ENCODE measurements at regions not wholly inside any gene's neighbourhood (a gene's known extent, or its start where the extent isn't known, plus 50 kb on each side); places are given as distances from the start of the nearest gene placed in this dataset.

DNA sequence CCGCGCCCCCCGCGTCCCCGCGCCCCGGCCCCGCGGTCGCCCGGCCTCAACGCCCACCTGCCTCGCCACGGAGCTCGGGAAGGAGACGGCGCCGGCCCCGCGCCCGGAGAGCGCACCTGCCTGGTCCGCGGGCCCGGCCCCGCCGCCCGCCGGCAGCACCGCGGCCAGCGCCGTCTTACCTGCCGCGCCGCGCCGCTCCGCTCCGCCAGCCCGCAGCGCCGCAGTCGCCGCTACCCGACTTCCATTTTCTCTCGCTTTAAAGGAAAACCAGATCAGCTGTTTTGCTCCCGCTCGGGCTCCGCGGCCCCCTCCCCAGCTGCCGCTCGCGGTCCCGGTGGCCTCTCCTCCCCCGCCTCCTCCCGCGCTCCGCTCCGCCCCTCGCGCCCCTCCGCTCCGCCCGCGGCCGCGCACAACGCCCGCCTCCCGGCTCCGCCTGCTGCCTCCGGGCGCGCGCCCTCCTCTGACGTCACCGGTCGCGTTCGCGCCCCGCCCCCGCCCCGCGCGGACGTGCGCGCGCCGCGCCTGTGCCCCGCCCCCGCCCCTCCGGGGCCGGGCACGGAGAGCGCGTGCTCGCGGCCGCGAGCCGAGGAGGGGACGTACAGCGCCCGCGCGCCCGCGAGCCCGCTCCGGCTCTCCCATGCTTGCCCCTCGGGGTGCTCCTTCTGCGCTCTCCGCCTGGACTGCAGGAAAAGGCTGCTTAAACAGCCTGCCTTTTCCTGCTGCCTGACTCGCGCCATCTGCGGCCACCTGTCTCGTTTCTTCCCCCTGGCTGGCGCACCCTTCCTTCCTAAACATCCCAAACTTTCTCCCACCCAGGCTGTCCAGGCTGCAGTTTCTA lies 159.8 kb upstream of the CHRNA7 start, which contains the start of gene OTUD7A:
TSS of gene OTUD7A (minus strand) at position 346 of the 838 bp plus-strand sequence.
- DNase-seq (ENCODE audit: low read depth in 2 of 2), result peak; percentile 69 to 73

DNA sequence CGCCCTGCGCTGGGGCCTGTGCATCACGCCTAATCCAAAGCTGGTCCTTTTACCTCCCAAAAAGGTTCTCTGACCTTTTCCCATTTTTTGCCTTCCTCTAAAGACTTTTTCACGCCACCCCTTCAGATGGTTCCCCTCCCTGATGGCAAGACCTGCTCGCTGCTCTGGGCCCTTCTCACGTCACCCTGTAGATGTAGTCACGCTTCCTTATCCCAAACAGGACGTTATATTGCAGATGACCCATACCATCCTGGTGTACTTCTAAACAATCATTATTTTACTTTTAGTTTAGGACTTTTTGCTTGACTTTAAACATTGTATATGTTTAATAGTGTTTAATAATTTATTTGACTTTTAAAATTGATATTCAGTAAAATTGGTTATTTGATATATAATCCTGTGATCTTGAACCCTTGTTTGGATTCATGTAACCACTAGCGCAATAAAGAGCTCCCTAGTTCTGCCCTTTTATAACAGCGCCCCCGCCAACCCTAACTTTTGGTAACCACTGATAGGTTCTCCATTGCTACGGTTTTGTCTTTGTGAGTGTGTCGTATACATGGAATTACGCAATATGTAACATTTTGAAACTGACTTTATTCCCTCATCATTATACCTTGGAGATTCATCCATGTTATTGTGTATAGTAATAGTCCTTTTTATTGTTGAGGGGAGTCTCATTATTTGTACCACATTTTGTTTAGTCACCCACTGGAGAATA lies 159.0 kb upstream of the CHRNA7 start:
- DNase-seq (ENCODE audit: low read depth in 2 of 2), result no peak

DNA sequence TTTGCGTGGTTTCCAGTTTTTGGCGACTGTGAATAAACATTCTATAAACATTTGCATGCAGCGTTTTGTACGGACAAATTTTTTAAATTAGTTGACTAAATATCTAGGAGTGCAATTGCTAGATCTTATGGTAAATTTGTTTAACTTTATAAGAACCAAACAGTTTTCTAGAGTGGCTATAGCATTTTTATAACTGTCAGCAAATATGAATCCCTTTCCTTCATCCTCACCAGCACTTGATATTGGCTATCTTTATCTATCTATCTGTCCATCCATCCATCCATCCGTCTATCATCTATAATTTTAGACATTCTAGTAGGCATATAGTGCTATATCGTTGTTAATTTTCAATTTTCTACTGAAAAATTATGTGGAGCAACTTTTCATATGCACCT lies 158.4 kb upstream of the CHRNA7 start:
- DNase-seq (ENCODE audit: low read depth in 2 of 2), result no peak

DNA sequence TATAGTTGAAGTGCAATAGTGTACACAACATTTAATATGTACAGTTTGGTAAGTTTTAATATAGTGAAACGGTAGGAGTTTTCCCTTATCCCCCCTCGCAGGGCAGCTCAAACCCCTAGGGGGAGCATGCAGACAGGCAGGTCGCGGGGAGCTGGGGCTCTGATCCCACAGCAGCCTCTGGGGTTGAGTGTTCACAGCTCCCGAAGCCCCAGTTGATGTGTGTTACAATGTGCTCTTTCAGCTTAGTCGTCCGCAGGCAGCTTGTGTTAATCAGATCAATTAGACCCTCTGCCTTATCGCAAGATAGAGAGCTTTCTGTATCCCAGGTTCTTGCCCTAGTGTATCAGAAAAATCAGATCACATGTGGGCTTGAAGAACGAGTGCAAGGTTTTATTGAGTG lies 143.1 kb upstream of the CHRNA7 start:
- no peak for DNase-seq (ENCODE audit: low read depth in 2 of 2)

DNA sequence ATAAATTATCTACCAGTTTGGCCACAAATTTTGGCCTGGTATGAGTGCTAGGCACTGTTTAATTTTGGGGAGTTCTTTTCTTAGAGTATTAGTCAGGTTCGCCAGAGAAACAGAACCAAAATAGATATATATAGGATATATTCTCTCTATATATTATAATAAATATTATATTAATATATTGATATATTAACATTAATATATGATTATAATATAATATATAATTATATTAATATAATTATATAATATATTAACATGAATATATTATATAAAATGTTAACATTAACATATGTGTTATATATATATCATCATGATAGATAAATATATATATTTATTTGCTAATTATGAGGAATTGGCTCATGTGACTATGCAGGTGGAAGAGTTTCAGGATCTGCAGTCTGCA lies 137.8 kb upstream of the CHRNA7 start:
- DNase-seq (ENCODE audit: low read depth in 2 of 2), result no peak

DNA sequence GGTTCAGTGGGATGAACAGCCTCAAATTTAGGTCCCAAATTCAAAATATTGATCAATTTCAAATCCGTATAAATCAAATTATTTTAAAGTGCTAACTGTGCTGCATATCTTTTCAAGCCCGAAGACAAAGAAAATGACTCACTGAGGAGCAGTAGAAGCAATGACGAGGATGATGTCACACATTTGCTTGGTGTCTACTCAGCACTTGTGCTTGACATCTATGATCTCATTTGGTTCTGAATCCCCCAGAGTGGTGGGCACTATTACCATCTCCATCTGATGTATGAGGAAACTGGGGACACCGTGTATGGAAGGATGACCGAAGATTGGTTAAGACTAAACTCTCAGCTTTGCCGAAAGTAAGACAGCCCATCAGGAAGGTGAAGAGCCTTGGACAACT lies 136.5 kb upstream of the CHRNA7 start:
- DNase-seq (ENCODE audit: low read depth in 2 of 2), result no peak

DNA sequence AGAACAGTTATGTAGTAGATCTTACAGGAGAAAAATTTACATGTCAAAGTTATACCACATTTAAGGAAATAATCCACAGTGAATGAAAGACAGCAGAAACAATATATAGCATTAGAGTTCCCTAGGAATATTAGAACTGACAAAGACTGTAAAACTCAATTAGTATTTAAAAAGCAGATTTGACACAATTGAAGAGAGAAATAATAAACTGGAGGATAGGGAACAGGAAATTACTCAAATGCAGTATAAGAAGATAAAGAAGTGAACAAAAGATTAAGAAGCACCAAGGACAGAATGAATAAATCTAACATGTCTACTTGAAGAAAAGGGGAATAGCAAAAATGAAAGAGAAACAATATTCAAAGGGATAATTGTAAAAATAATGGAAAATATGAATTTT lies 132.6 kb upstream of the CHRNA7 start:
- DNase-seq (ENCODE audit: low read depth in 2 of 2), result no peak

DNA sequence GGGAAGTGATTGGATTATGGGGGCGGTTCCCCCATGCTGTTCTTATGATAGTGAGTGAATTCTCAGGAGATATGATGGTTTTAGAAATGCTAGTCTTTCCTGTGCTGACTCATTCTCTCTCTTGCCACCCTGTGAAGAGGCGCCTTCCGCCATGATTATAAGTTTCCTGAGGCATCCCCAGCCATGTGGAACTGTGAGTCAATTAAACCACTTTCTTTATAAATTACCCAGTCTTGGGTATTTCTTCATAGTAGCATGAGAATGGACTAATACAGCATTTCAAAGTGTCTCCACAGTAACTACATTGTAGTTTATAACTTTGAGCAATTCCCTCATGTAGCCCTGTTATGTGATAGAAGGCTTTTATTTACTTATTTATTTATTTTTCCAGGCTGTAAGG lies 128.8 kb upstream of the CHRNA7 start:
- no peak for DNase-seq (ENCODE audit: low read depth in 2 of 2)

DNA sequence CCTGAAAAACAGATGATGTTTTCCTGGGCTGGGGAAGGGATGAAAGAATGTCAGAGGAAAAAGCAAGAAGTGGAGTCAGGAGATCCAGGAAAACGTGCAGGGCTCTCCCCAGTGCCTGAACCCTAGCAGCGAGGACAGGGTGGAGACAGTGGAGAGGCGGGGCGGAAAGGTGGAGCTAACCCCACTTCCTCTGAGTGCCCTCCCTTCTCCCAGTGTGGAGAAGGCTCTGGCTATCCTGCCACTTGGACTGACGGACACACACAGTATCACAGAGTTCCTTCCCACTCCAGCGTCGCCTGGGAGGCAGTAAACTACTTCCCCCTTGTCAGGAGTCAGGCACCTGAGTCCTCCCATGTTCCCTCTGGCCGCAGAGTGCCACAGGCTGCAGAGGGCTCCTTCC lies 125.3 kb upstream of the CHRNA7 start:
- DNase-seq (ENCODE audit: low read depth in 2 of 2), result no peak

DNA sequence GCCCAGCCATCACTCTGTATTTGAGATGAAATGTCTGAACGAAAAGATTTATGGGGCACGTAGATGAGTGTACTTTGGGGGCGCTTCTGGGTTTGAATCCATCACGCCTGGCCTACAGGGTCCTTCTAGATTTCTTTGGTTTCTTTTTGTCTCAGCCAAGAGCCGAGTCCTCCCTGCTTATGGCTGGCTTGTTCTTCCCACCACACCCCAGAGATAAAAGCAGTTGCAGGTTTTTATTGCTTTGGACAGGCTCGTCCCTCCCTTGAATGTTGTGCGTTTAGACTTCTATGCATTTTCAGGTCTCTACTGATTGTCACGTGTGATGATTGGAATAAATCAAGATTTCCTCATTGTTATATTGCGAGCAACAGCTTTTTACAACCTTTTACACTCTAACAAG lies 104.8 kb upstream of the CHRNA7 start:
- DNase-seq (ENCODE audit: low read depth in 2 of 2), result no peak

DNA sequence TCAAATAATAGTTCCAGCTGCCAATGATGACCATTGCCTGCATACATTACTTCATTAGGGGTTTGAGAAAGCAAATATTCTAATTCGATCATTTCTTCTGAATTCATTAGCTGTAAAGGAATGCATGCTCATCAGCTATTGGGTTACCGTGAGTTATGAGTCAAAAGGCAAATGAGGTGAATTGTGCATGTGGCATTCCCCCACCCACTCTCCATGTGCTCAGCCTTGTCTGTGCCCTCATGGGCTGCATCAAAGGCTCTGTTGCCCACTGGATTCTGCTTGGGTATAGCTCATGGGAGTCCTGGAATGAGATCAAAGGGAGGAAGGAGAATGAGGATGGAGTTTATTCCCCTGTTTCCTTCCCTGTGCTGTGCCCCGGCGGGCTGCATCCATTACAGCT lies 99.3 kb upstream of the CHRNA7 start:
- peak in 1 of 2 donors; percentile 6 for DNase-seq (ENCODE audit: low read depth in 2 of 2)

DNA sequence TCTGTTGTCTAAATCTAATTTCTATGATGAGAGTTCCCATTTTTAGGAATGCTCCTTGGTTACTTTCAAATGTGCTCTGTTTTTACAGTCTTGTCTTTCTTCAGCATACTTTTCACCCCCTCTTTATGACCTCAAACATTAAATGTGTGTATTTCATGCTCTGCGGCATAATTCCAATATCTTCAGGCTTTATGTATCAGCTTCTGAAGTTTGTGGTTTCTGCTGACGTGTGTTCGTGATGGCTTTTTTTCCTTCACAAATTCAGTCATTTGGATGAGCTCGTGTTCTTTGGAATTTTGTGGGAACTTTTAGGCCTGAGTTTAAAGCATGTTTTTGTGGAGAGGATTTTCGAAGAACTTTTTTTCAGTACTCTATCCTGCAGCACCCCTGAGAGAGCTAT lies 97.7 kb upstream of the CHRNA7 start:
- DNase-seq (ENCODE audit: low read depth in 2 of 2), result no peak

DNA sequence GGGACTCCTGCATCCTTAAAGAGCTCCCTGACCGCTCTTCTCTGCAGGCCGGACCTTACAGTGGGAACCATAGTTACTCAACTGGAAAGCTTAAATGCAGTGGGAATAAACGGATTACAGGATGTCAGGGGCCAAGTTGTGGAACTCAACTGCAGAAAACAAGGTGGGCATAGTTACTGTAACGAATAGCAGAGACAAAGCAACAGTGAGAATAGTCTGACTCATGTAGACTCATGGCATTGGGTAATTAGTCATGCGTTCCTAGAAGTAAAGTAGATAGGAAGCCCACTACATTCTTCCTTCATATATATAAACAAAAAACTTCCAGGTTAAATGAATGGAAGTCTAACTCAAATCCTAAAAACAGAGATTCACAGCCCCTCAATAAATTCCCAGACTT lies 95.5 kb upstream of the CHRNA7 start:
- no peak for DNase-seq (ENCODE audit: low read depth in 2 of 2)

DNA sequence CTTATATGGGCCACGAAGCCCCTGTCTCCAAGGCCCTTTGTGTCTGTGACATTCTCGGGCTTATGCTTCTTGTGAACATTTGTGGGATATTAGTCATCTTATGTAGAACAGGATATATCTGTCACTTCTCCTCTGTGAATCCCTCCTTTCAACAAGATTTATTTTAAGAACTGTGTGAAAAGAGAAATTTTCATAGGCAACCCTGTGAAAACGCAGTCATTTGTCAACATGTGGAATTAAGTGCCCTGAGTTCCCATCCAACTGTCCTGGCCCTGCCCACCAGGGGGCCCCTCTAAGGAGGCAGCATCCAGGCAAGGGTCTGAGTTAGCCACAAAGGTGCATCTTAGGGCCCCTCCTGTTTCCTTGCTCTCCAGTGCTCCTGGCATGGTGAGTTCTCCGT lies 76.8 kb upstream of the CHRNA7 start:
- no peak for DNase-seq (ENCODE audit: low read depth in 2 of 2)

DNA sequence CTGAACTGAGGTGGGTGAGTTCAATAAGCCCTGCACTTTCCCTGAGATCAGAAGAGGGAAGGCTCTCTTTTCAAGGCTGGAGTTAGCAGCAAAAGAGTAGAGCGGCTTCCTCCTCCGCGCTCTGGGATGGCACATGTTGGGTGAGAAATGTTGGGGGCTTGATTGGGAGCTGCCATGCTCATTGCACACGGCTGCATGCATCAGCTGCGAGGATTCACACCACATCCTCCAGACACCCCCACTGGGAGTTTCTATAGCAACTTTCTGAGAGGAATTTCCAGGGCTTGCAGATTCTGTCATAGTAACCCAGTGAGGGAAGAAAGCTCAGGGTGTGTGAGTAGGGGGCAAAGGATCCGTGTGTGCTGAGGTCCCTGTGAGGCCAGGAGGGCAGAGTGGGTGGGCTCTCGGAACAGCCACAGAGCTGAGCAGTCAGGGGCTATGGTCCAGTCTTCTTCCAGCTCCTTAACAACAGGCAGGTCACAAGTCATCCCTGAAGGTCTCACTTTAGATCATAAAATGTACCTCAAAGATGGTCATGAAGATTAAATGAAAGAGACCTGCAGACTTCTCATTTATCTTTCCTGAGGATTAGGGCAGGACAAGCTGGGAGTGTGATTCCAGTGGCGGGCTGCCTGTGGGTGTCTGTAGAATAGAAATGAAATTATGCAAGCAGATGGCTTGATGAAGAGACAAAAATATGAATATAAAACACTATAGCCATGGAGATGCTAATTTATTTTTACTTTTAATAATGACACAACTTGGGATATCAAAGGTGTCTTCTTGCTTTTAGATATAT lies 75.7 kb upstream of the CHRNA7 start:
- no peak for DNase-seq (ENCODE audit: low read depth in 2 of 2)

DNA sequence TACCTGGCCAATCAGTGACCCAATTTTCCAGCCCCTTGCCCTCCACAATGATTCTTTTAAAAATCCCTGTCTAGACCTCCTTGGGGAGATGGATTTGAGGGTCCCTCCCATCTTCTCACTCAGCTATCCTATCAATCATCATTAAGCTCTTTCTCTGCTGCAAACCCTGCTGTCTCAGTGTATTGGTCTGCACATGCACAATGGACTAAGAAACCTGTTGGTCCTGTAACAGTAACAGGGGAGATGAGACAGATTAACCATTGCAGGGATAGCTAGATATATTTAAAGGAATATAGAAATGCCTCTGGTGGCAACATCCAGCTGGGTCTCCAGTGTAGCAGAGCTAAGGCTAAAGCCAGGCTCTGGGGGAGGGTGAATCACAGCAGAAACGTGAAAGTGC lies 74.6 kb upstream of the CHRNA7 start:
- DNase-seq (ENCODE audit: low read depth in 2 of 2), result no peak

DNA sequence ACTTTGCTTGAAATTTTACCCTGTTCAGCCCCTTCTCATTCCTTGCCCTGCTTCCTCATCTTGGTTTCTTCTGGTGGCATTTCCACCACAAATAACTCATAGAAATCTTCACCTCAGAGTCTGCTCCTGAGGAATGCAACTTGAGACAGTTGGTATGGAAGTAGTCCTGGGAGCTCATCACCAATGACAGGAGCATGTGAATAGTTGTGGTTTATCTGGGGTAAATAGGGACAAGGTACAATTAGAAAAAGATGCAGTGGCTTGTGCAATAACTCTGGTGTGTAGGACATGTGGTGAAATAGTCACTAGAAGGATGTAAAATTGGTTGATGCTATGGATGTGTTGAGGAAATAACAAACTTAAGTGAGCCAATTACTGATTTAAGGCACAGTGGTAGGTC lies 72.7 kb upstream of the CHRNA7 start:
- DNase-seq (ENCODE audit: low read depth in 2 of 2), result no peak

DNA sequence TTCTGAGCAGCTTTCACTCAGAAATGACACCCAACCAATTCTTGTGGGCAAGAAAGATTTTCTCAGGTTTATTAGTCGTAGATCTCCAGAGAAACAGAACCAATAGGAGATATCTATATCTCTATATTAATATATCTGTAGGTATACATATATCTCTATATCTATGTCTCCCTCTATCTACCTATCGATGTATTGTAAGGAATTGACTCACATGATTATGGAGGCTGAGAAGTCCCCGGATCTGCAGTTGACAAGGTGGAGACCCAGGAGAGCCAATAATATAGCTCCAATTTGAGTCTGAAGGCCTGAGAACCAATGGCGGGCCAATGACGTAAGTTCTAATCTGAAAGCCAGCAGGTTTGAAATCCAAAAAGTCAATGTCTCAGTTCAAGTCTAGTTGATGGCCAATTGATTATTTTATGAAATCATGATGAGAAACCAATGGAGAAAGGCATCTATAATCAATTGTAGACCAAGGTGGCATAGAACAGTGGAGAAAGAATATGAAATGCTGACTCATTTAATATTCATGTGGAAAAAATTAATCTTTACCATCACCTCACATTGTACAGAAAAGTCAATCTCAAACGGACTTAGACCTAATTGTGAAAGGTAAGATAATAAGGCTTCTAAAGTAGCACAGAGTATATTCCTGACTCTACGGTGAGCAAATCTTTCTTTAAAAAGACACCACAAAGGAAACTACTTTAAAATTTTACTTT lies 65.6 kb upstream of the CHRNA7 start:
- DNase-seq (ENCODE audit: low read depth in 2 of 2), result no peak

DNA sequence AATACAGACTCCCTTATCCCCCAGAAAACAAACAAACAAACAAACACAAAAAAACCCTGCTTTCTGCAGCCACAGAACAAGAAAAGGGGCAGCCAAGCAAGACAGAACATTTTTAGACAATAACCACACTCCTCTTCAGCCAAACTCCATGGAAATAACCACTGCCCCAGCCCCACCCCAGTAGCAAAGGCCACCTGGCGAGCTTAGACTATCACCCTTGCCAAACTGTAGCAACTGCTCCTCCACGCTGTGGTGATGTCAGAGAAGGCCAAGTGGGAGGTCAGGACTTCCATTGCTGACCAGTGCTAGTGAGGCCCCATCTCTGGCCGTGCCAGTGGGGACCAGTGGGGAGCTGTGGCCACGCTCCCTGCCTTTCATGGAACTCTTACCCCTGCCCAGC lies 60.3 kb upstream of the CHRNA7 start:
- no peak for DNase-seq (ENCODE audit: low read depth in 2 of 2)

DNA sequence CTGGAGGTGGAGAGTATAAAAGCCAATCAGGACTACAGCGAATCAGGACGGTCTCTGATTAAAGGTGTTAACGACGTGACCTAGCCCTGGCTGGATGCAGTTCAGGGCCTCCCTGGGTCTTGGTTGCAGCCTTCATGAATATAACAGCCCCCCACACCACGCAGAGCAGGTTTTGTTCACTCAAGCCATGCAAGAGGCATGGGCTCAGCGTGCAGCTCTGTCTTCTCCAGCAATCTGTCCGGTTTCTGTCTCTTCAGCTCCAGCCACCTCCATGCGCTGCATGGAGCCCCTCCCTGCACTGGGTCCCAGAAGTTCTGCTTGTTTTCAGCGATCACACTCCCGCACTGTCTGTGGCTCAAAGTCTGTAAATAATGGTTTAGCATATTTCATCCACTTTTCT lies 57.1 kb upstream of the CHRNA7 start:
- DNase-seq (ENCODE audit: low read depth in 2 of 2), result no peak

DNA sequence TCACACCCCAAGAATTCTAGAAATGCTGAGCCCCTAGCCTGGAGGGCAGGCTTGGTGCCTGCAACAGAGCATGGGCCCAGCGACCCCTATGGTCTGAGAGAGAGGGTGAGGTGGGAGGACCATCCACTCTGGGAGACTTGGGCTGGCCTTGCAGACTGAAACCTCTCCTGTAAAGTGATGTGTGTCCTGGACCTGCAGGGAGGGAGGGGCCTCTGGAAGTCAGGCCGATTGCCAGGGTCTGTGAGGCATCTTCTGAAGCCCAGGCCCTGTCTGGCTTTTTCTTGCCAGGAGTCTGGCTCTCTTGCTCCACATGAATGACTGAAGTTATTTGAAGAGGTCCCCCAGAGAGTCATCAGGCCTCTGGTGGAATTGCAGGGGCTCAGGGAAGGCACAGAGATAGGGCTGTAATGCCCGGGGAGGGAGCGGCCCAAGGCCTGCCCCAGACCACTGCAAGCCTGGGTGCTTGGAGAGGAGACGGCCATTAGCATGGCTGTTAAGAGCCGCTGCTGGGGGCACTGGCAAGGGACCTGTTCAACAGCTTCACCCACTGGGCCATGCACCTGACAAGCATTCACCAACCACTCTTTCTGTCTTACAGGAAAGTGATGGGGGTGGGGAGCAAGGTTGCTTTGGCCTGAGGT lies 56.0 kb upstream of the CHRNA7 start:
- DNase-seq (ENCODE audit: low read depth in 2 of 2), result no peak

Data from stimulated activated CD4-positive, alpha-beta T cell treated with anti-CD3 and anti-CD28 coated beads, Interleukin-1b, Interleukin-23, amount 100 ng/mL, for 1 hour (primary cell).